PC-3 (cell line): ENCODE measurements at regions not wholly inside any gene's neighbourhood (a gene's known extent, or its start where the extent isn't known, plus 50 kb on each side); places are given as distances from the start of the nearest gene placed in this dataset.

ENCODE experiments used
- CTCF ChIP-seq: fragments of 300-600 bp; sonication (generic); conservative IDR thresholded peaks from 2 replicates; pipeline ENCODE4 v1.5.1; 2017; ENCODE audit warnings: antibody characterized with exemption, low read depth, mild to moderate bottlenecking, low read length
- EZH2 ChIP-seq: fragments of 300-600 bp; sonication (generic); IDR thresholded peaks from one replicate; pipeline ENCODE4 v1.6.1; 2017; ENCODE audit warnings: antibody characterized with exemption, mild to moderate bottlenecking, low read length; ENCODE audit not compliant: unreplicated experiment
- EZH2phosphoT487 ChIP-seq: fragments of 300-600 bp; sonication (generic); IDR thresholded peaks from 2 replicates; pipeline ENCODE4 v1.6.1; 2018; ENCODE audit warnings: mild to moderate bottlenecking, antibody characterized with exemption, low read length, borderline replicate concordance

GRCh38 chr5:152184266-152184665 lies 220.8 kb downstream of the NMUR2 start:
- TF ChIP-seq CTCF (no peak), EZH2 (no peak), EZH2phosphoT487 (no peak)
